ENCODE measurements at regions not wholly inside any gene's neighbourhood (a gene's known extent, or its start where the extent isn't known, plus 50 kb on each side); places are given as distances from the start of the nearest gene placed in this dataset.

- DNase-seq: no peak
Observed at GRCh38 chr2:611519-611918, 65.7 kb downstream of the TMEM18 start.

- no peak for DNase-seq
Observed at GRCh38 chr2:610491-610890, 66.7 kb downstream of the TMEM18 start.

GRCh38 chr2:609881-610280, 67.3 kb downstream of the TMEM18 start:
- no peak for DNase-seq

- no peak for DNase-seq
Observed at GRCh38 chr2:609449-609848, 67.8 kb downstream of the TMEM18 start.

GRCh38 chr2:608711-609110, 68.5 kb downstream of the TMEM18 start:
- no peak for DNase-seq

GRCh38 chr2:608297-608696, 68.9 kb downstream of the TMEM18 start:
- no peak for DNase-seq

- no peak for DNase-seq
Observed at GRCh38 chr2:607709-608108, 69.5 kb downstream of the TMEM18 start.

- no peak for DNase-seq
Observed at GRCh38 chr2:607172-607571, 70.0 kb downstream of the TMEM18 start.

GRCh38 chr2:605674-606608, 71.3 kb downstream of the TMEM18 start:
- DNase-seq: no peak

- DNase-seq: no peak
Observed at GRCh38 chr2:604854-605524, 72.2 kb downstream of the TMEM18 start.

GRCh38 chr2:604385-604784, 72.8 kb downstream of the TMEM18 start:
- DNase-seq: no peak

GRCh38 chr2:603869-604268, 73.3 kb downstream of the TMEM18 start:
- DNase-seq: no peak

- DNase-seq: no peak
Observed at GRCh38 chr2:603427-603826, 73.8 kb downstream of the TMEM18 start.

GRCh38 chr2:602571-603359, 74.4 kb downstream of the TMEM18 start:
- DNase-seq: no peak

GRCh38 chr2:601806-602455, 75.3 kb downstream of the TMEM18 start:
- DNase-seq: no peak

GRCh38 chr2:601387-601698, 75.9 kb downstream of the TMEM18 start:
- no peak for DNase-seq

GRCh38 chr2:600542-601386, 76.4 kb downstream of the TMEM18 start:
- DNase-seq: no peak

GRCh38 chr2:599601-600000, 77.6 kb downstream of the TMEM18 start:
- no peak for DNase-seq

GRCh38 chr2:598058-598802, 79.0 kb downstream of the TMEM18 start:
- DNase-seq: no peak

GRCh38 chr2:595831-596592, 81.2 kb downstream of the TMEM18 start:
- no peak for DNase-seq

Measured in activated naive CD4-positive, alpha-beta T cell (primary cell).